ENCODE measurements at regions not wholly inside any gene's neighbourhood (a gene's known extent, or its start where the extent isn't known, plus 50 kb on each side); places are given as distances from the start of the nearest gene placed in this dataset.

- no peaks in the 10 kb centered on the region for H3K4me1 ChIP-seq (ENCODE audit: insufficient read depth, low read length)
- no peaks in the 10 kb centered on the region for H3K36me3 ChIP-seq (ENCODE audit: insufficient read depth, low read length)
- no peak overlapping the region for H3K4me2 ChIP-seq (ENCODE audit: insufficient read depth, low read length)
- H3K27me3 ChIP-seq (ENCODE audit: insufficient read depth, low read length): no peaks in the 10 kb centered on the region
- DNase-seq (ENCODE audit: insufficient read length, low spot score, missing footprints): no peak
- no peaks in the 10 kb centered on the region for H3K9me3 ChIP-seq (ENCODE audit: low read depth, low read length)
- H3K27ac ChIP-seq (ENCODE audit: low read depth, low read length): no peak overlapping the region
- no peaks in the 10 kb centered on the region for H3K79me2 ChIP-seq (ENCODE audit: insufficient read depth, low read length)
- H2AFZ ChIP-seq (ENCODE audit: low read length): no peak overlapping the region
- H3K4me3 ChIP-seq (ENCODE audit: insufficient read depth, low read length): no peak overlapping the region
- H4K20me1 ChIP-seq (ENCODE audit: insufficient read depth, low read length): no peaks in the 10 kb centered on the region
- TF ChIP-seq CTCF (IDR thresholded peaks at IDR 0.05; ENCODE audit: extremely low read depth, low read depth, low read length): no peak
These were observed 423.3 kb downstream of the MTX2 start for GRCh38 chr2:176692533-176692932.

GRCh38 chr2:176699098-176699497 is 429.9 kb downstream of the MTX2 start:
- no peak for TF ChIP-seq CTCF (IDR thresholded peaks at IDR 0.05; ENCODE audit: extremely low read depth, low read depth, low read length)
- Histone ChIP-seq H3K79me2 (ENCODE audit: insufficient read depth, low read length) (no peaks in the 10 kb centered on the region), H3K36me3 (ENCODE audit: insufficient read depth, low read length) (no peaks in the 10 kb centered on the region), H3K4me2 (ENCODE audit: insufficient read depth, low read length) (no peak overlapping the region), H3K9me3 (ENCODE audit: low read depth, low read length) (no peaks in the 10 kb centered on the region), H3K4me1 (ENCODE audit: insufficient read depth, low read length) (no peaks in the 10 kb centered on the region), H3K4me3 (ENCODE audit: insufficient read depth, low read length) (no peak overlapping the region), H4K20me1 (ENCODE audit: insufficient read depth, low read length) (no peaks in the 10 kb centered on the region), H3K27ac (ENCODE audit: low read depth, low read length) (no peak overlapping the region), H3K27me3 (ENCODE audit: insufficient read depth, low read length) (no peaks in the 10 kb centered on the region), H2AFZ (ENCODE audit: low read length) (no peak overlapping the region)
- no peak for DNase-seq (ENCODE audit: insufficient read length, low spot score, missing footprints)

GRCh38 chr2:176699644-176700043 is 430.4 kb downstream of the MTX2 start:
- no peak for TF ChIP-seq CTCF (IDR thresholded peaks at IDR 0.05; ENCODE audit: extremely low read depth, low read depth, low read length)
- Histone ChIP-seq H3K36me3 (ENCODE audit: insufficient read depth, low read length) (no peaks in the 10 kb centered on the region), H3K27me3 (ENCODE audit: insufficient read depth, low read length) (no peaks in the 10 kb centered on the region), H2AFZ (ENCODE audit: low read length) (no peak overlapping the region), H3K4me1 (ENCODE audit: insufficient read depth, low read length) (no peaks in the 10 kb centered on the region), H3K4me2 (ENCODE audit: insufficient read depth, low read length) (no peak overlapping the region), H3K27ac (ENCODE audit: low read depth, low read length) (no peak overlapping the region), H3K79me2 (ENCODE audit: insufficient read depth, low read length) (no peaks in the 10 kb centered on the region), H4K20me1 (ENCODE audit: insufficient read depth, low read length) (no peaks in the 10 kb centered on the region), H3K9me3 (ENCODE audit: low read depth, low read length) (no peaks in the 10 kb centered on the region), H3K4me3 (ENCODE audit: insufficient read depth, low read length) (no peak overlapping the region)
- no peak for DNase-seq (ENCODE audit: insufficient read length, low spot score, missing footprints)

GRCh38 chr2:176702131-176702530 is 432.9 kb downstream of the MTX2 start:
- no peak overlapping the region for H3K4me2 ChIP-seq (ENCODE audit: insufficient read depth, low read length)
- no peak overlapping the region for H2AFZ ChIP-seq (ENCODE audit: low read length)
- H3K27ac ChIP-seq (ENCODE audit: low read depth, low read length): no peak overlapping the region
- no peaks in the 10 kb centered on the region for H4K20me1 ChIP-seq (ENCODE audit: insufficient read depth, low read length)
- no peaks in the 10 kb centered on the region for H3K9me3 ChIP-seq (ENCODE audit: low read depth, low read length)
- no peak for DNase-seq (ENCODE audit: insufficient read length, low spot score, missing footprints)
- H3K4me1 ChIP-seq (ENCODE audit: insufficient read depth, low read length): no peaks in the 10 kb centered on the region
- no peak overlapping the region for H3K4me3 ChIP-seq (ENCODE audit: insufficient read depth, low read length)
- no peaks in the 10 kb centered on the region for H3K79me2 ChIP-seq (ENCODE audit: insufficient read depth, low read length)
- no peaks in the 10 kb centered on the region for H3K27me3 ChIP-seq (ENCODE audit: insufficient read depth, low read length)
- H3K36me3 ChIP-seq (ENCODE audit: insufficient read depth, low read length): no peaks in the 10 kb centered on the region
- TF ChIP-seq CTCF (IDR thresholded peaks at IDR 0.05; ENCODE audit: extremely low read depth, low read depth, low read length): no peak
